Smooth muscle cell (in vitro differentiated cells): ENCODE measurements at regions not wholly inside any gene's neighbourhood (a gene's known extent, or its start where the extent isn't known, plus 50 kb on each side); places are given as distances from the start of the nearest gene placed in this dataset.
"Not testable (repeated sequence)": the region's sequence is repeated elsewhere in the genome, so short reads cannot be mapped to it uniquely, and the experiment has no call there.

ENCODE experiments used
- DNase-seq: peaks from one replicate; lab custom pipeline; 2025; ENCODE audit not compliant: unreplicated experiment; lab: John Stamatoyannopoulos, UW
- H2AFZ ChIP-seq: fragments of 200-600 bp; sonication (generic); 2 replicates; pipeline ENCODE4 v1.6.0; 2016; ENCODE audit warnings: antibody characterized with exemption, low read depth, mild to moderate bottlenecking
- H3F3A ChIP-seq: fragments of 200-600 bp; sonication (generic); 2 replicates; pipeline ENCODE4 v1.6.0; 2017; ENCODE audit warnings: antibody characterized with exemption, low read depth
- H3K27ac ChIP-seq: fragments of 200-600 bp; sonication (generic); 2 replicates; pipeline ENCODE4 v1.5.1; 2016; ENCODE audit warnings: low read depth, mild to moderate bottlenecking
- H3K27me3 ChIP-seq: fragments of 200-600 bp; sonication (generic); 2 replicates; pipeline ENCODE4 v1.6.1; 2016; ENCODE audit warnings: low read depth, mild to moderate bottlenecking
- H3K36me3 ChIP-seq: fragments of 200-600 bp; sonication (generic); 2 replicates; pipeline ENCODE4 v1.5.1; 2016; ENCODE audit warnings: low read depth
- H3K4me1 ChIP-seq: fragments of 200-600 bp; sonication (generic); 2 replicates; pipeline ENCODE4 v1.5.1; 2016; ENCODE audit warnings: low read depth
- H3K4me2 ChIP-seq: fragments of 200-600 bp; sonication (generic); 2 replicates; pipeline ENCODE4 v1.6.0; 2016; ENCODE audit warnings: mild to moderate bottlenecking
- H3K4me3 ChIP-seq: fragments of 200-600 bp; sonication (generic); 2 replicates; pipeline ENCODE4 v1.5.1; 2016; ENCODE audit warnings: mild to moderate bottlenecking
- H3K79me2 ChIP-seq: fragments of 200-600 bp; sonication (generic); 2 replicates; pipeline ENCODE4 v1.6.0; 2016; ENCODE audit warnings: low read depth, mild to moderate bottlenecking
- H3K9ac ChIP-seq: fragments of 200-600 bp; sonication (generic); 2 replicates; pipeline ENCODE4 v1.6.0; 2016; ENCODE audit warnings: low read depth
- H3K9me3 ChIP-seq: fragments of 200-600 bp; sonication (generic); replicated peaks from 2 replicates; pipeline ENCODE4 v1.5.1; 2016; ENCODE audit warnings: low read depth
- H4K20me1 ChIP-seq: fragments of 200-600 bp; sonication (generic); 2 replicates; pipeline ENCODE4 v1.6.0; 2016; ENCODE audit warnings: low read depth
- WGBS: methylation state at CpG from one replicate; pipeline ENCODE4 v1.1.7; 2016; ENCODE audit warnings: low lambda C conversion rate; 5-methylcytosine and 5-hydroxymethylcytosine counted together
- TF ChIP-seq, protein P1 (sequence below): fragments of 200-600 bp; sonication (generic); IDR thresholded peaks from 2 replicates; pipeline ENCODE4 v1.5.1; 2017; ENCODE audit warnings: borderline replicate concordance, mild to moderate bottlenecking, antibody characterized with exemption; ENCODE audit not compliant: insufficient read depth, poor library complexity, severe bottlenecking

GRCh38 chr6:139446138-139446715 is 71.8 kb upstream of the CITED2 start:
- Histone ChIP-seq H3K36me3 (no peaks in the 10 kb centered on the region), H2AFZ (no peak overlapping the region)
- WGBS: 91% methylated on average over 5 of the region's 5 CpGs

DNA sequence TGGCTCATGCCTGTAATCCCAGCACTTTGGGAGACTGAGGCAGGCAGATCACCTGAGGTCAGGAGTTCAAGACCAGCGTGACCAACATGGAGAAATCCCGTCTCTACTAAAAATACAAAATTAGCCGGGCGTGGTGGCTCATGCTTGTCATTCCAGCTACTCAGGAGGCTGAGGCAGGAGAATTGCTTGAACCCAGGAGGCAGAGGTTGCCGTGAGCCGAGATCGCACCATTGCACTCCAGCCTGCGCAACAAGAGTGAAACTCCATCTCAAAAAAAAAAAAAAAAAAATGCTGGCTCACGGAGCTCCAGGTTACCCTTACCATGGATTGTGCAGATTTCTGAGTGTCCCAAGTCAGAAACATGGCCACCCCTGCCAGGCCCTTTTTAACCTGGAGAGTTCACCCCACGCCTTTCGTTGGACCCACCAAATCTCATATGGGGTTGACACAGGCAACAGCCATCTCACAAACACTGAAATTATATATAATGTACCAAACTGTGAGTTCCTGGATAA is 69.9 kb upstream of the CITED2 start:
- not testable (repeated sequence) for H3F3A ChIP-seq, H3K36me3 ChIP-seq, H3K4me2 ChIP-seq, H3K27ac ChIP-seq, H3K79me2 ChIP-seq, H3K9me3 ChIP-seq, H3K27me3 ChIP-seq, H3K9ac ChIP-seq, H3K4me3 ChIP-seq, DNase-seq, H4K20me1 ChIP-seq, H2AFZ ChIP-seq, H3K4me1 ChIP-seq
- 96% methylated on average over 11 of the region's 11 CpGs for WGBS

More at GRCh38 chr6:139446138-139446715, 71.8 kb upstream of the CITED2 start:
- Histone ChIP-seq H4K20me1 (no peaks in the 10 kb centered on the region), H3K4me2 (no peak overlapping the region), H3K27ac (no peak overlapping the region), H3K27me3 (no peaks in the 10 kb centered on the region), H3F3A (no peaks in the 10 kb centered on the region), H3K4me1 (peaks cover 12% of the 10 kb centered on the region), H3K9me3 (no peaks in the 10 kb centered on the region), H3K4me3 (no peak overlapping the region), H3K9ac (no peak overlapping the region), H3K79me2 (no peaks in the 10 kb centered on the region)
- TF ChIP-seq, protein P1, sequence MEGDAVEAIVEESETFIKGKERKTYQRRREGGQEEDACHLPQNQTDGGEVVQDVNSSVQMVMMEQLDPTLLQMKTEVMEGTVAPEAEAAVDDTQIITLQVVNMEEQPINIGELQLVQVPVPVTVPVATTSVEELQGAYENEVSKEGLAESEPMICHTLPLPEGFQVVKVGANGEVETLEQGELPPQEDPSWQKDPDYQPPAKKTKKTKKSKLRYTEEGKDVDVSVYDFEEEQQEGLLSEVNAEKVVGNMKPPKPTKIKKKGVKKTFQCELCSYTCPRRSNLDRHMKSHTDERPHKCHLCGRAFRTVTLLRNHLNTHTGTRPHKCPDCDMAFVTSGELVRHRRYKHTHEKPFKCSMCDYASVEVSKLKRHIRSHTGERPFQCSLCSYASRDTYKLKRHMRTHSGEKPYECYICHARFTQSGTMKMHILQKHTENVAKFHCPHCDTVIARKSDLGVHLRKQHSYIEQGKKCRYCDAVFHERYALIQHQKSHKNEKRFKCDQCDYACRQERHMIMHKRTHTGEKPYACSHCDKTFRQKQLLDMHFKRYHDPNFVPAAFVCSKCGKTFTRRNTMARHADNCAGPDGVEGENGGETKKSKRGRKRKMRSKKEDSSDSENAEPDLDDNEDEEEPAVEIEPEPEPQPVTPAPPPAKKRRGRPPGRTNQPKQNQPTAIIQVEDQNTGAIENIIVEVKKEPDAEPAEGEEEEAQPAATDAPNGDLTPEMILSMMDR: no peak
- DNase-seq: no peak

- H3K9me3 ChIP-seq: no peaks in the 10 kb centered on the region
- TF ChIP-seq, protein P1: no peak
- H3K4me3 ChIP-seq: no peak overlapping the region
- H4K20me1 ChIP-seq: no peaks in the 10 kb centered on the region
- no peak overlapping the region for H3K4me2 ChIP-seq
- H3K79me2 ChIP-seq: no peaks in the 10 kb centered on the region
- H3K4me1 ChIP-seq: no peaks in the 10 kb centered on the region
- H3K27me3 ChIP-seq: no peaks in the 10 kb centered on the region
- no peaks in the 10 kb centered on the region for H3F3A ChIP-seq
- H3K27ac ChIP-seq: no peak overlapping the region
- WGBS: 78% methylated on average over 15 of the region's 15 CpGs
- no peak overlapping the region for H3K9ac ChIP-seq
- H3K36me3 ChIP-seq: no peaks in the 10 kb centered on the region
- no peak for DNase-seq
- no peak overlapping the region for H2AFZ ChIP-seq
Observed at GRCh38 chr6:139443231-139444112, 69.0 kb upstream of the CITED2 start.

DNA sequence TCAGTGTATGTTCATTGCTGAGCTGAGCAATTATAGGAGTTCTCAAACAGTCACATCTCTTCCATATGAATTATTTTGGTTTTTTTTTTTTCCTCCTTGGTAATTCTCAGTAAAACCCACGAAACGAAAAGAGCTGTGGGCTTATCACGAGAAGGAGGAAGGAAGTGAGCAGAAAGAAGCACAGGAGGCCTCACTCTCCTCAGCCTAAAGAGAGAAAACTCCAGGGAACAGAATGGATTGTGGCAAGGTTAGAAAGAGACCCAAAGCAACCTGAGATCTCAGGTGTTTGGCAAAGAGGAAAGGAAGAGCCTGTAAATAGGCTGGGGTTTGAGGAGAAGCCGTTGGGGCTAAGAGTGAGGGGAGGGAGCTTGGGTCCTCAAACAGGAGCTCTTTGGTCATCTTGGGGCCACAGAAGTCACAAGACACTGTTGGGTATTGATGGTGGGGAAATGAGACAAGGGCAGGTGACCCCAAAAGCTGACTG is 67.8 kb upstream of the CITED2 start:
- Histone ChIP-seq H3K4me2 (no peak overlapping the region), H3K36me3 (no peaks in the 10 kb centered on the region), H3K27ac (no peak overlapping the region), H2AFZ (no peak overlapping the region), H3K4me3 (no peak overlapping the region), H4K20me1 (no peaks in the 10 kb centered on the region), H3K27me3 (no peaks in the 10 kb centered on the region), H3K9ac (no peak overlapping the region), H3K79me2 (no peaks in the 10 kb centered on the region), H3F3A (no peaks in the 10 kb centered on the region), H3K9me3 (no peaks in the 10 kb centered on the region), H3K4me1 (no peaks in the 10 kb centered on the region)
- 68% methylated on average over 4 of the region's 4 CpGs for WGBS
- DNase-seq: no peak
- TF ChIP-seq, protein P1: no peak
